ENCODE measurements at regions not wholly inside any gene's neighbourhood (a gene's known extent, or its start where the extent isn't known, plus 50 kb on each side); places are given as distances from the start of the nearest gene placed in this dataset.
A peak's percentile ranks its signal among the peaks of the same experiment; 100 is the strongest.

DNA sequence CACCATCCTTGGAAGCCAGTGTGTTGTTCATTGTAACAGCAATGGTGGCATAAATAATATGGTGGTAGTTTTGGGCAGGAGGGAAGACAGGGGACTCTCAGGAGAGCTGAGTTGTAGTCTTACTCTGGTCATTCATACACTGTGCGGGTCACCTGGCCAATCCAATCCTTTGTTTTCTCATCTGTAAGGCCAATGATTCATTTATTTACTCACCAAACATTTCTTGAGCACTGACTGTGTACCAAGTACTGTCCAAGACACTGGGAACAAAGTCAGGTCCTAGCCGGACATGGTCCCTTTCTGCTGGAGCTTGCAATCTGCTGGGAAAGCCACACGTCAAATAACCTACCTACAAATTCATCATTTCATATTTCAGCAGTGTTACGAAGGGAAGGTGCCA is 302.7 kb downstream of the CYP26B1 start:
- no peak for DNase-seq
- in situ Hi-C loops (cut with HindIII; ENCODE audit: low pct_ligation_motif_present, low pct_unique_long_range_greater_than_20kb, low sequenced_read_pairs), result no loop called here

GRCh38 chr2:71843391-71843850 is 304.2 kb downstream of the CYP26B1 start:
- in situ Hi-C loops (cut with HindIII; ENCODE audit: low pct_ligation_motif_present, low pct_unique_long_range_greater_than_20kb, low sequenced_read_pairs), result no loop called here
- peak; percentile 39 for DNase-seq

- DNase-seq, result no peak
- in situ Hi-C loops (cut with HindIII; ENCODE audit: low pct_ligation_motif_present, low pct_unique_long_range_greater_than_20kb, low sequenced_read_pairs), result no loop called here
These were observed 304.9 kb downstream of the CYP26B1 start for GRCh38 chr2:71842744-71843143.

- DNase-seq, result no peak
- in situ Hi-C loops (cut with HindIII; ENCODE audit: low pct_ligation_motif_present, low pct_unique_long_range_greater_than_20kb, low sequenced_read_pairs), result no loop called here
These were observed 307.8 kb downstream of the CYP26B1 start for GRCh38 chr2:71839826-71840225.

DNA sequence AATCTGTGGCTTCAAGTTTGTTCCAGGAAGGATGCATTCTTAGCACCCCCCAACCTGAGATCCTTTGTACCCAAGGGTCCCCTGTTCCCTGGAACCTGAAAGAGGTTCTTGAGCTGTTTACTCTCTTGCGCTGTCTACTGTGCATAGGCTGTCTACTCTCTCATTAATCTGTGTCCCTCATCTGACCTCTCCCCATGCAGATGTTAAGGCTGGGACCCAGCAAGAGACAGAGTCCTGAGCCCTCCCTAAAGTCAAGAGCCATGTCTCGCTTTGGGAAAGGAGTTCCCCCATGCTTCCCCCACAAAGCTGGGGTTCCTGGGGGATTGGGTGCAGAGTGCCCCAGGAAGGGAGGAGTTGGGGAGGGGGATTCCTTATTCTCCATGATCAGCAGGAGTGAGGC is 312.9 kb downstream of the CYP26B1 start:
- in situ Hi-C loops (cut with HindIII; ENCODE audit: low pct_ligation_motif_present, low pct_unique_long_range_greater_than_20kb, low sequenced_read_pairs), result no loop called here
- no peak for DNase-seq

- in situ Hi-C loops (cut with HindIII; ENCODE audit: low pct_ligation_motif_present, low pct_unique_long_range_greater_than_20kb, low sequenced_read_pairs), result no loop called here
- DNase-seq, result no peak
These were observed 313.7 kb downstream of the CYP26B1 start for GRCh38 chr2:71833855-71834560.

- in situ Hi-C loops (cut with HindIII; ENCODE audit: low pct_ligation_motif_present, low pct_unique_long_range_greater_than_20kb, low sequenced_read_pairs), result no loop called here
- DNase-seq, result no peak
These were observed 314.4 kb downstream of the CYP26B1 start for GRCh38 chr2:71833272-71833671.

DNA sequence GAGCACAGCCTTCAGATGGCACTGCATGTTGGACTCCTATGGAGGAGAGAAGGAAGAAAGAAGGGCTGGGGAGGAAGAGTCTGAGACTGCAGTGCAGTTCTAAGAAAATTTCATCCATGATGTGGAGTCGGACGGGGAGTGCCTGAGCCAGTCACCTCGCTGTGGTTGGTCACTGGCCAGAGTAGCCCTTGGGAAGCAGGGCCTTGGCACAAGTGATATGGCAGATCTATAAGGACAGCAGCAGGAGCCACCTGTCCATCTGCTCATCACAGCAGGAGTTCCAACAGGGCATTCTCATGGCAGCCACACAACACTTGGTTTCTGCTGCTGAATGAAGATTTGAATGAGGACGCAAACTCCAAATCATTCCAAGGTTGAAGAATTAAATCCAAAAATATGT is 314.8 kb downstream of the CYP26B1 start:
- in situ Hi-C loops (cut with HindIII; ENCODE audit: low pct_ligation_motif_present, low pct_unique_long_range_greater_than_20kb, low sequenced_read_pairs), result no loop called here
- no peak for DNase-seq

GRCh38 chr2:71832388-71832787 is 315.3 kb downstream of the CYP26B1 start:
- in situ Hi-C loops (cut with HindIII; ENCODE audit: low pct_ligation_motif_present, low pct_unique_long_range_greater_than_20kb, low sequenced_read_pairs), result no loop called here
- no peak for DNase-seq

- in situ Hi-C loops (cut with HindIII; ENCODE audit: low pct_ligation_motif_present, low pct_unique_long_range_greater_than_20kb, low sequenced_read_pairs), result no loop called here
- DNase-seq, result peak; percentile 55
These were observed 316.5 kb downstream of the CYP26B1 start for GRCh38 chr2:71831193-71831577.

- in situ Hi-C loops (cut with HindIII; ENCODE audit: low pct_ligation_motif_present, low pct_unique_long_range_greater_than_20kb, low sequenced_read_pairs), result no loop called here
- no peak for DNase-seq
These were observed 317.0 kb downstream of the CYP26B1 start for GRCh38 chr2:71830497-71831192.

- in situ Hi-C loops (cut with HindIII; ENCODE audit: low pct_ligation_motif_present, low pct_unique_long_range_greater_than_20kb, low sequenced_read_pairs), result no loop called here
These were observed 318.7 kb downstream of the CYP26B1 start for GRCh38 chr2:71829008-71829407.

DNA sequence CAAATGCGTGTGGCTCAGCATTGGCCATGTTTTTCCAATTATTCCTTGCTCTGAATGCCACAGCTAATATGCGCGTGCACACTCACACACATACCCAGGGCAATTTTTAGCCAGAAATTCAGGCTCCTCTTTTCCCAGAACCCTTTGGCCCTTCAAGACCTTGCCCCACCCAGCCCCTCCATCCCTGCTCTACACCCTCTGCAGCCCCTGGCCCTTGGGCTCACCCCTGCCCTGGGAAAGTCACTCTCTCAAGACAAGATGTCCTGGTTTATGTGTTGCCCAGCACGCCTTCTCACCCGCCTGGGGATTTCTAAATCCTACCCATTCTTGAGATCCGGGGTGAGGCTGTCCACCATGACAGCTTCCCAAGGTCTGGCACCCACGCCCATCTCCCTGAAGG is 319.7 kb downstream of the CYP26B1 start:
- no peak for DNase-seq

More at GRCh38 chr2:71829008-71829407, 318.7 kb downstream of the CYP26B1 start:
- DNase-seq, result no peak

DNA sequence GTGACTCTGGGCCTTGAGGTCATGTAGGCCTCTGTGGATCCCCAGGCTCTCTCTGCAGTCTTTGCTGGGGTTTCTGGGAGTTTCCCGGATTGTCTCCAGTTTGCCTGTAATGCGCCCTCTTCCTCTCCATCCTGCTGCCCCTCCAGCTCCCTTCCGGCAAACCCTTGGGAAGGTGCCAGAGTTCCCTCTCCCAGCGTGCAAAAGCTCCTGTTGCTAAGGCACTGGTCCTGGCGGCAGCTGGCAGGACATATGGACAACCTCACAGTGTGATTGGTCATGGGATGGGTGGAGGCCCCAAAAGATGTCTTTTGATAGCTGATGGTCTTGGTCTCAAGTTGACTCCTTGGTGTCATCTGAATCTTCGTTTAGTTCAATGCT is 320.1 kb downstream of the CYP26B1 start:
- no peak for DNase-seq
- in situ Hi-C loops (cut with HindIII; ENCODE audit: low pct_ligation_motif_present, low pct_unique_long_range_greater_than_20kb, low sequenced_read_pairs), result no loop called here

More for the DNA sequence above, 319.7 kb downstream of the CYP26B1 start:
- in situ Hi-C loops (cut with HindIII; ENCODE audit: low pct_ligation_motif_present, low pct_unique_long_range_greater_than_20kb, low sequenced_read_pairs), result no loop called here

GRCh38 chr2:71826826-71827523 is 320.7 kb downstream of the CYP26B1 start:
- in situ Hi-C loops (cut with HindIII; ENCODE audit: low pct_ligation_motif_present, low pct_unique_long_range_greater_than_20kb, low sequenced_read_pairs), result no loop called here
- DNase-seq, result no peak

- in situ Hi-C loops (cut with HindIII; ENCODE audit: low pct_ligation_motif_present, low pct_unique_long_range_greater_than_20kb, low sequenced_read_pairs), result no loop called here
- DNase-seq, result no peak
These were observed 321.4 kb downstream of the CYP26B1 start for GRCh38 chr2:71826299-71826698.

- in situ Hi-C loops (cut with HindIII; ENCODE audit: low pct_ligation_motif_present, low pct_unique_long_range_greater_than_20kb, low sequenced_read_pairs), result no loop called here
- DNase-seq, result no peak
These were observed 323.2 kb downstream of the CYP26B1 start for GRCh38 chr2:71824436-71824835.

DNA sequence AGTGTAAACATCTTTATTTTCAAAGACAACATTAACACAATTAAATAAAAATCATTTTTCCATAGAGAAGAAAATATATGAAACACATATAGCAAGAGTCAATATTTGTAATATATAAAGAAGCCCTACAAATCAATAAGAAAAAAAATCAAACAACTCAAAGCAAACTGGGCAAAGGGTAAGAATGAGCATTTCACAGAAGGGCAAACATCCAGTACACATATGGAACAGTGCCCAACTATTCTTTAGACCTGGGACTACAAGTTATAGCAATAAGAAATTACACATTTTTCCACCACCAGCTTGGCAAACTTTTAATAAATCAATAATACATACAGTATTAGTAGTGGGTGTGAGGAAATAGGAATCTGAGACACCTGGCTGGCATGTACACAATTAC is 324.1 kb downstream of the CYP26B1 start:
- no peak for DNase-seq
- in situ Hi-C loops (cut with HindIII; ENCODE audit: low pct_ligation_motif_present, low pct_unique_long_range_greater_than_20kb, low sequenced_read_pairs), result no loop called here

- no peak for DNase-seq
- in situ Hi-C loops (cut with HindIII; ENCODE audit: low pct_ligation_motif_present, low pct_unique_long_range_greater_than_20kb, low sequenced_read_pairs), result no loop called here
These were observed 325.2 kb downstream of the CYP26B1 start for GRCh38 chr2:71822463-71822862.

DNA sequence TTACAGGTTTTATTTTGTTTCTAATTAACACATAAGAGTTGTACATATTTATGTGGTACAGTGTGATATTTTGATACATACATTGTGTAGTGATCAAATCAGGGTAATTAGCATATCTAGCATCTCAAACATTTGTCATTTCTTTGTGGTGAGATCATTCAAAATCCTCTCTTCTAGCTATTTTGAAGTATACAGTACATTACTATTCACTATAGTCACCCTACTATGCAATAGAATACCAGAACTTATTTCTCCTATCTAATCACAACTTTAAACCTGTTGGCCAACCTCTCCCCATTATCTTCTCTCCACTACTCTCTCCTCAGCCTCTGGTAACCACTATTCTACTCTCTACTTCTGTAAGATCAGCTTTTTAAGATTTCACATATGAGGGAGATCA is 325.8 kb downstream of the CYP26B1 start:
- DNase-seq, result no peak
- in situ Hi-C loops (cut with HindIII; ENCODE audit: low pct_ligation_motif_present, low pct_unique_long_range_greater_than_20kb, low sequenced_read_pairs), result no loop called here

Data from ACHN (cell line).